ENCODE measurements at regions not wholly inside any gene's neighbourhood (a gene's known extent, or its start where the extent isn't known, plus 50 kb on each side); places are given as distances from the start of the nearest gene placed in this dataset.
"Not testable (repeated sequence)": the region's sequence is repeated elsewhere in the genome, so short reads cannot be mapped to it uniquely, and the experiment has no call there.

DNA sequence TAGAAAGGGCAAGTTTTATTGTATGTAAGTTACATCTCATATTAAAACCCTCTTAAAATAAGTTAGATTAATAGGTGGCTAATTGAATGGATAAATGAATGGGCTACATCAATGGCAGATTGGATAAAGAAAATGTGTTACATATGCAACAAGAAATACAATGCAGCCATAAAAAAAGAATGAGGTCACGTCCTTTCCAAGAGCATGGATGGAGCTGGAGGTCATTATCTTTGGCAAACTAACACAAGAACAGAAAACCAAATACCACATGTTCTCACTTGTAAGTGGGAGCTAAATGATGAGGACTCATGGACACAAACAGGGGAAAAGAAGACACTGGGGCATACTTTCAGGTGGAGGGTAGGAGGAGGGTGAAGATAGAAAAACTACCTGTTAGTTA lies 182.2 kb upstream of the GNAI1 start:
- FAIRE-seq, result no peak

DNA sequence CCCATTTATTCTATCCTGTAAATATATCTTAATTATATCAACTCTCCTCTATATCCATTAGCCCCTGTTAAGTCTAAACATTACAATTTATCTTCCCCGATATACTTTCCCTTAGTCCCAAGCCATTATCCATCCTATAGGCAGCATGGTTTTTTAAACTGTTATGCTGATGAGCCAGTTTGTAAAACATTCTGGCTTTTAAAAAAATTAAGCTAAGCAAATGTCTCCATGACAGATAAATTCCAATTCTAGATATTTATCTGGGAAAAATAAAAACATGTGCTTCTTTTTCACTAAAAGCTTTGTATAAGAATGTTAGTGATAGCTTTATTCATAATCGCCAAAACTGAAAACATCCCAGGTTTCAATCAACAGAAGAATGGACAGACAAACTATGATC lies 183.2 kb upstream of the GNAI1 start:
- no peak for FAIRE-seq

DNA sequence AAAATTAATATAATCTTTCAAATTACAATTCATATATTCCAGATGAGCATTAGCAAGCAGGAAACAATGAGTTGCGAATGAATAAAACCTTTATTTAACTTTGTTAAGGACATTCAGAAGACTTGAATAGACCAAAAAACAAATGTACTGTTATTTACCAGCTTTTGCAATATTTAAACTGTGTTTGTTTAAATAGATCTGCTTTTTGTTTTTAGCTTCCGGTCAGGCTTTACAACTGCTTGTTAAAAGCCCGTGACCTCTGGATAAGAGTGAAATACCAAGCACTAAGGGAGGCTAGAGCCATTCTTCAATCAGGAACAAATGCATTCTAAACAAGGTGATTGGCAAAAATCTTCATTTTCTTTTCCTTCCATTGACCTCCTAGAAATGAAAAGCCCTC lies 184.9 kb upstream of the GNAI1 start:
- peak; percentile 59 for FAIRE-seq

DNA sequence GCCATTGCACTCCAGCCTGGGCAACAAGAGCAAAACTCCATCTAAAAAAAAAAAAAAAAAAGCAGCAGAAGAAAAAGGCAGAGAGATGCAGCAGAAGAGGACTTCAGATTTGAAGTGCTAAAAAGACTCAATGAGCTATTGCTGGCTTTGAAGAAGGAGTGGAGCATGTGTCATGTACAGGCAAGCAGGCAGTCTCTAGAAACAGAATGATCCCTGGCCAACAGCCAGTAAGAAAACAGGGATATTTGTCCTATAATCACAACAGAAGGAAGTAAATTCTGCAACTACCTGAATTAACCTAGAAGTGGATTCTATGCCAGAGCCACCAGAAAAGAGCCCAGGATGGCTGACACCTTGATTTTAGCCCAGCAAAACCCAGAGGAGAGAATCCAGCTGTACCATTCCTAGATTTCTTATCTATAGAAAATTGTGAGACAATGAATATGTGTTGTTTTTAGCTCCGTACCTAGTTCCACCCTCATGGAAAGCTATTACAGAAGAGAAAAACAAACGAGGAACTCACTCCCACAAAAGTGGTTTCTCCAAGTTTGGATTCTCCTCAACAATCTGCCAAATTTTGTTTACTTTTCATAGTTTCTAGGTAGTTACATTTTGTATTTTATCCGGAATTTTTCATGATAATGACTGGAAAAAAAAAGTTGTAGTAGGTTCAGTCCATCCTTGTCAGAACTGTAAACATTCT lies 198.2 kb upstream of the GNAI1 start:
- FAIRE-seq, result no peak

DNA sequence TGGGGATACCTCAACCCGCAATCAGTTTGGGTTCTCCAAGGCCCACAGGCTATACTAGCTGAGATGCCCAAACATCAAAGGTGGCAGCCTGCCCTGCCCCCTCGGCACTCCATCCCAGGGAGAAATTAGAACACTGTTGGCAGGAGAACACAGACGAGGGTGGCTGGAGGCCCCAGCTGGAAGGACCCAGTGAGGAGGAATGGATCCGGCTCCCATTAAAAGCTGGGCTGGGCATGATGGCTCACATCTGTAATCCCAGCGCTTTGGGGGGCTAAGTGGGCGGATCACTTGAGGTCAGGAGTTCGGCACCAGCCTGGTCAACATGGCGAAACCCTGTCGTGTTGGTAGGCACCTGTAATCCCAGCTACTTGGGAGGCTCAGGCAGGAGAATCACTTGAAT lies 199.9 kb upstream of the GNAI1 start:
- no peak for FAIRE-seq

DNA sequence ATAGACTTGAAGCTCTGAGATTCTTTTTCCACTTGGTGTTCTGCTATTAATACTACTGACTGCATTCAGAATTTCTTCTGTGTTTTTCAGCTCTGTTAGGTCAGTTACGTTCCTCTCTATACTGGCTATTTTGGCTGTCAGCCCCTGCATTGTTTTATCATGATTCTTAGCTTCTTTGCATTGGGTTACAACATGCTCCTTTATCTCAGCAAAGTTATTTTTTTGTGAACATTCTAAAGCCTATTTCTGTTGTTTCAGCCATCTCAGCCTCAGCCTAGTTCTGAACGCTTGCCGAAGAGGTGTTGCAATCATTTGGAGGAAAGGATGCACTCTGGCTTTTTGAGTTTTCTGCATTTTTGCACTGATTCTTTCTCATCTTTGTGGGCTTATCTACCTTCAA lies 201.5 kb upstream of the GNAI1 start:
- no peak for FAIRE-seq

DNA sequence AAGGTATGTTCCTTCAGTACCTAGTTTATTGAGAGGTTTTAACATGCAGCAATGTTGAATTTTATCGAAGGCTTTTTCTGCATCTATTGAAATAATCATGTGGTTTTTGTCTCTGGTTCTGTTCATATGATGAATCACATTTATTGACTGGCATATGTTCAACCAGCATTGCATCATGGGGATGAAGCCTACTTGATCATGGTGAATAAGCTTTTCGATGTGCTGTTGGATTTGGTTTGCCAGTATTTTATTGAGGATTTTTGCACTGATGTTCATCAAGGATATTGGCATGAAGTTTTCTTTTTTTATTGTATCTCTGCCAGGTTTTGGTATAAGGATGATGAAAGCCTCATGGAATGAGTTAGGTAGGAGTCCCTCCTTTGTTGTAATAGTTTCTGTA lies 204.0 kb upstream of the GNAI1 start:
- no peak for FAIRE-seq

DNA sequence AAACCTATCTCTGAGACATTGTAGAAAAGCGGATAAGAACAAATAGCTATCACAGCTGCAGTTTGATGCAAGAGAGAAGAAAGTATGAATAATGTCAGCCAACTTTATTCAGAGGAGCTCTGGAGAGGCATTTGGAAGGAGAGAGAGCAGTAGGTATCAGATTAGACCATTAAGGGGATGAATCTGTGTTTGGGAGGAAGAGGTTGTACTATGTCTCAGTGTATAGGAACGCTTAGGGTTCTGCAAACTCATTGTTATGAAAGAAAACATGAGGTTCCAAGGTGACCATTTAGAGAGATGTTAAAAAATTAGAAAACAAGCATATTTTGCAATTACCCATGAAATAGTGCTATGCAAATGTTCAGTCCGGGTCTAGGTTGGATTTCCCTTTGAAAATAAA lies 207.5 kb upstream of the GNAI1 start:
- no peak for FAIRE-seq

DNA sequence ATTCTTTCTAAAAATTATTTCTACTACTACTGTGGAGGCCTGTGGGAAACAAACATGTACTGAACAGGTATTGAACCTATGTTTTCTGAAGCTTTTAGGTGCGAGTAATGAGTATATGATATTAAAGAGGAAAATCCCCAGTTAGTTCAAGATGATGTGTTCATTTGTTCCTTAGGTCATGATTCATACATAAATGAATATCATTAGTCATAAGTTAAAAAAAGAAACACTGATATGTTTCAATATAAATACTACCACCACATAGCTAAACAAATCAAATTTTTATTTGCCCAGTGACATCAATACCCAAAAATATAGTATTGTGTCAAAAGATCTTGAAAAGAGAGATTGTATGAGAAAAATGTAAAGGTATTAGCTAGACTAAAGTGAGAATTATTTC lies 210.7 kb upstream of the GNAI1 start:
- FAIRE-seq, result no peak

DNA sequence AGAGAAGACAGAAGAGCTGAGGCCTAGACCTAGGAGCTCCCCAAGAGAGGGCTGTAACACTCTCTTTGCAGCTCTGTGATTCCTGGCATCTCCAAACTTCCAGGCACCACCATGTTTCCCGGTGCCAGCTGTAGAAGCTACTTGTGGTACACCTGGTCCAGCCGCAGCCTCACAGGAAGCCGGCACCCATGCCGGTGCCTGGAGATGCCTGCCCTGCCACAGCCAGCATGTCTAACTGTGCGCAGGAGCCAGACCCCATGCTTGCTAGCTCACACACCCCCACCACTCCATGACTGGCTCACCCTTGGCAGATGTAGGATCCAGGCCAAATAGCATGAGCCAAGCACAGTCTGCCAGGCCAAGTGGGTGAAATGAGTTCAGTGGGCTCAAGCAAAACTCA lies 211.7 kb upstream of the GNAI1 start:
- no peak for FAIRE-seq

DNA sequence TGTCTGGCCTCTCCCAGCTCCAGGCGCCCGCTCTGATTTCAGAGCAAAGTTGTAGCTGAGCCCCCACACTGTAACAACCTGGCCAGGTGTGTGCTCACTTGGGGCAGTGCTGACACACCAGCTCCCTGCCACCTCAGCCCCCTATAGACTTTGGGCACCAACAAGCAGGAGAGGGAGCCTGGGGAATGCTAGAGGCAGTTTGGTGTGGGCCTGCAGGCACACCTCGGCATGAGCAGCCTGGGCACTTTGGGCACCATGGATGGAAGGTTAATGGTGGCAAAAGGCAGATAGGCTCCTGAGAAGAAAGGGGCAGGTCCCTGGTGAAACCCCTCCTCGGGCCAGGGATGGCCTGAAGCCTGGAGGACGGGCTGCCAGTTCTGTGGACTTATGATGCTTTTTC lies 212.7 kb upstream of the GNAI1 start:
- FAIRE-seq, result no peak

DNA sequence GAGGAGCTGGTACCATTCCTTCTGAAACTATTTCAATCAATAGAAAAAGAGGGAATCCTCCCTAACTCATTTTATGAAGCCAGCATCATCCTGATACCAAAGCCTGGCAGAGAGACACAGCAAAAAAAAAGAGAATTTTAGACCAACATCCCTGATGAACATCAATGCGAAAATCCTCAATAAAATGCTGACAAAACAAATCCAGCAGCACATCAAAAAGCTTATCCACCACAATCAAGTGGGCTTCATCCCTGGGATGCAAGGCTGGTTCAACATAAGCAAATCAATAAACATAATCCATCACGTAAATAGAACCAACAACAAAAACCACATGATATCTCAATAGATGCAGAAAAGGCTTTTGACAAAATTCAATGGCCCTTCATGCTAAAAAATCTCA lies 216.0 kb upstream of the GNAI1 start:
- FAIRE-seq, result not testable (repeated sequence)

DNA sequence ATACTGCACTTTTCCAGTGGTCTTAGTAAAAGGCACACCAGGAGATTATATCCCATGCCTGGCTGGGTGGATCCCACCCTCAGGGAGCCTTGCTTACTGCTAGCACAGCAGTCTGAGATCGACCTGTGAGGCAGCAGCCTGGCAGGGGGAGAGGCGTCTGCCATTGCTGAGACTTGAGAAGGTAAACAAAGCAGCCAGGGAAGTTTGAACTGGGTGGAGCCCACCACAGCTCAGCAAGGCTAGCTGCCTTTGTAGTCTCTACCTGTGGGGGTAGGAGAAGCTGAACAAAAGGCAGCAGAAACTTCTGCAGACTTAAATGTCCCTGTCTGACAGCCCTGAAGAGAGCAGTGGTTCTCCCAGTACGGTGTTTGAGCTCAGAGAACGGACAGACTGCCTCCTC lies 219.3 kb upstream of the GNAI1 start:
- FAIRE-seq, result not testable (repeated sequence)

DNA sequence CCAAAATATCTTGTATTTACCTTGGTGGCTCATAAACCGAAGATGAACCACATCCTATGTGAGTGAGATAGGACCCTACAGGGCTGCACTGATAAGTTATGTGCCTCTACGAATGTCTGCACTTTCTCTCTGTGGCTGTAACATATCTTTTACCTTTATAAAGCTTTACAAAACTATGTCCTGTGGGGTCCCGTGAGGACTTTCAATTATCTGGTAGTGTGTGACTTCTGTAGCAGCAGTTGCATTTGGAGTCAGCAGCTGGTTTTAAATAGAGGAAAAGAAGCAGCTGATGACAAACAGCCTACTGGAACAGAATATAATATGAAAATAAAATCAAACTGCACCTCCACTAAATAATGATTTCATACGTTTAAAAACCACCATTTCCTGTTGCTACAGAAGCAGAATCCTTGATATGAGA lies 222.4 kb upstream of the GNAI1 start:
- no peak for FAIRE-seq

DNA sequence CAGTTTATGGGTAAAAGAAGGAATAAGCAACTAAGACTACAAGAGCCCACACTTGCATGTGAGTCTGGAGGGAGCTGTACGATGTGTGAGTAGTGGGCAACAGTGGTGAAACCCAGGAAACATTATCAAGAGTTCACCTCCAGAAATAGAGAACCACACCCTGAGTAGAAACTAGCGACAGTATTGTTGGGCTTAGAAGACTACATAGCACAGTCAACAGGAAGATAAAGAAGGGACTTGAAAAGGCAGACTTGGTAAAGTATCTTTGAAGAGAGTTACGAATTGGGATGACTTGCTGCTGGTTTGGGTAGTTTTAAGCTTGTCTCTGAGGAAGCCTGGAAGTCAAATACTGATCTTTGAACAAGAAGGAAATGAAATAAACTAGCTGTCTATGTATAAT lies 223.2 kb upstream of the GNAI1 start:
- FAIRE-seq, result no peak

DNA sequence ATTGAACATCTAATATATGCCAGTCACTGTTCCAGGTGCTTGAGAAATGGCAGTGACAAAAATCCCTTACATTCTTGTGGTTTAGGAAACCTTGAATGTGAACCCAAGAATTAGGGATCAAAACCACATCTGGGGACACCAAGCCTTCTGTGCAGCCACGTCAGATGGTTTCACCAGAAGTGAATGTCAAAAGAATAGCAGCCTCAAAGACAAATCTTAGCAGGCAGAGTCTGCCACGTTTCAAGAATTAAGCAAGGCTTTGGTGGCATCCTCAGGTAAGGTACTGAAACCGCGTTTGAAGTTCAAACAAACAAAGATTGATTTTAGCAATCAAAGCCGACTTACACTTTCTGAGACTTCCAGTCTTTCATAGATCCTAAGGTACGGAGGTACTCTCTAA lies 225.5 kb upstream of the GNAI1 start:
- FAIRE-seq, result no peak

DNA sequence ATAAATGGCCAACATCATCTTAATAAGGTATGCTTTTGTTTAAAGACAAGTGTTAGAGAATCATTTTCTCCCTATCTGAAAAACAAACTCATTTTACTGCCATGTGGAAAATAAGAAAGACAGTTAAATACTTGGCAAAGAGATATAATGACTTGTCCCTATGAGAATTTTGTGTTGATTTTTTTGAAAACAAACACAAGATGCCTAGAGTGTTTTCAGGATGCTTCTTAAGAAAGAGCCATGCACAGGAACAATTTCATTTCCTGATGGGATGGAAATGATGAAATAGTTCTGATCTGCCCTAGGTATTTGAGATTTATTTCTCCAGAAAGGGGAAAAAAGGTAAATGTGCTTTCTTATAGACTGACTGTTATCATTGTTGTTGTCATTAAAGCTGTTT lies 237.5 kb upstream of the GNAI1 start:
- peak; percentile 58 for FAIRE-seq

DNA sequence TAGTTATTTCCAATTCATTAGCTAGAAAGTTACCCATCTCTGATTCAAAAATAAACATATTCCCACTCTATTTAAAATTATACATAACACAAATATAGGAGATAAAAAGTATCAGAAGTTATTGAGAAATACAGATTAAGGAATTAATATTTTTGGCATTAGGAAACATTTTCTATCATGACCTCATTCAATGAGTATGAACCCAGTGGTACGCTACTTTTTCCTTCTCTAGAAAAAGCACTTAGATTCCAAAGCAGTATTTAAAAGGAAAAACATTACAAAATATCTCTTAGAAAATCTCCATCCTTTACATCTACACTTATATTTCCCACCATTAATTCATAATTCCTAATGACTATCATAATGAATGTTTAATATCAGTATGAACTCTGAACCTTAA lies 240.6 kb upstream of the GNAI1 start:
- no peak for FAIRE-seq

DNA sequence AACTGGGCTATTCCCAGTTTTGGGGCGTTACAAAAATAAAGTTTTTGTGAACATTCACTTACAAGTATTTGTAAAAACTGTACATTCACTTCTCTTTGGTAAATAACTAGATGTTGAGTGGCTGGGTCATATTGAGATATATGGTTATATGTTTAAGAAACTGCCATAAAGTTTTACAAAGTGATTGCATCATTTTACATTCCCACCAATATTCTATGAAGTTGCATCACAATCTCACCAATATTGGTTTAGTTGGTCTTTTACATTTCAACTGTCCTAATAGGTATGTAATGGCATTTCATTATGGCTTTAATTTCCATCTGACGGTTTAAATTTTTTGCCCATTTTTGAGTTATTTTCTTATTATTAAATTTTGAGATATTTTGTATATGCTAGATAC lies 251.7 kb upstream of the GNAI1 start:
- no peak for FAIRE-seq

DNA sequence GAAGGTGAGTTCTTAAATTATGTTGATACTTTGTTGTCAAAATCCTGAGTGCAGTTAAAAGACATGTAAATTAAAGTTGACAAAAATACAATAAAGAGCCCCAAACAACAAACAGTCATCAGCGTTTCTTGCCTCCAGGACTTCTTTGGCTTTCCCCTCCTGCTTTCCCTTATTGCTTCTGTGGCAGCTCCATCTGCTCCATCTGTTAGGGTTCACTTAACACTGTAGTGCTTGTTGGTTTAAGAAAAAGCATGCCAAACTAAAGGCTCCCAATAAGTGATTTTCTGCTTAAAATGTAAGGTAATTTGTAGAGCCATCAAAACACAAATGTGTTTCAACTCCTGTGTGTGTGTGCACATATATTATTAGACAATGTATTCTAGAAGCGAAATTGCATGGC lies 254.3 kb upstream of the GNAI1 start:
- no peak for FAIRE-seq

DNA sequence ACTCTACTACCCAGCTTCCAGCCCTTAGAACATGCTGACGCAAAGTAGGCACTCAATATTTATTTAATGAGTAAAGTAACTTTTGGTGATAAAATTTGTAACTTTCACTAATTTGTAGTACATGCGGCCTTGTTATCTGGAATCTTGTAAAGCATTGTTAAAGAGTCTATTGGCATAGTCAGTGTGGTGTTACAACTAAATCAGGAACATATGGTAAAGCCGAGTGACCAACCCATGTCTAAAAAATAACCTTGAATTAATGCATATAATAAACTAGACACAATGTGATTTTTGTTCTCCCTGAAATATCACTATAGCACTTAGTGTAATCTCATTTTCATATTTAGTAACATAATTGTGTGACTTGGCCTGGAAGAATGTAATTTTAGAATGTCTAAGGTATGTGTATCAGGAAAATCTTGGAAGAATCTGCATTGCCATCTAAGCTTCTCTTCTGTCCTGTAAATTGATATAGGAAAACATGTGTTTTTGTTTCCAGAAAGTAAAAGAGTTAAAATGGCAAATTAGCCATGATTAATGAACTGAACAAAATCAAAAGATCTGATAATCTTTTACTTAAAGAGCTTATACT lies 256.7 kb upstream of the GNAI1 start:
- FAIRE-seq, result no peak

DNA sequence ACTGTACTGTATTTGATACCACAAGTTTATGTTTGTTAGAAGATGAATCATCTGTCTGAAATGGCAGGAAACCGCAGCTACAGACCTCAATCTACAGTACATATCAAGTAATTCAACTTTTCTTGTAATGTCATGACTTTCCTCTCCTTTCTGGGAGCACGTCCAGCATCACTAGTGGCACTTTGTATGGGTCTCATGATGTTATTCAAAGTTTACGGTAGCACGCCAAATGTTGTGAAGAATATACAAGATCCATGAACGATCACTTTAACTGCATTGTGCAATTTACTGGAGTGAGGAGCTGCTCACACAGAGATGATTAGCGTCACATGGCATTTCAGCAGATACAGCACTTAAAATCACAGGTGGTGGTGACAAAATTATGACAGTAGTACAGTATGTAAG lies 257.8 kb upstream of the GNAI1 start:
- no peak for FAIRE-seq

DNA sequence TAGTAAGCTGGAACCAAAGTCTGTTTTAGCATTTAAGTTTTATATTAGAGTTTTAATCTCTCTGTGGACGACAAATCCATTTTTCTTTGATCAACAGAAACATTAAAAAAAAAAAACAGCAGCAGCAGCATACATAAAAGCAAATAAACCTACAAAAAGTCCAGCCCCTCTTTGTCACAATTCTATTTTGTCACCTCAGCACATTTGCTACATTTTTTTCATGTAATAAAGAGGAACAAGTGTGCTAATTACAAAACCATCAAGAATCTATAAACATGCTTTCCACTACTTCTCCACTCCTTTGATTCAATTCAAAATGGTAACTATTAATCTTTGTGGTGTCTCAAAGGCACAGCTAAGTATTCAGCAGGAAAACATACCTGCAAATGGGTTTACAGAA lies 259.8 kb upstream of the GNAI1 start:
- no peak for FAIRE-seq

DNA sequence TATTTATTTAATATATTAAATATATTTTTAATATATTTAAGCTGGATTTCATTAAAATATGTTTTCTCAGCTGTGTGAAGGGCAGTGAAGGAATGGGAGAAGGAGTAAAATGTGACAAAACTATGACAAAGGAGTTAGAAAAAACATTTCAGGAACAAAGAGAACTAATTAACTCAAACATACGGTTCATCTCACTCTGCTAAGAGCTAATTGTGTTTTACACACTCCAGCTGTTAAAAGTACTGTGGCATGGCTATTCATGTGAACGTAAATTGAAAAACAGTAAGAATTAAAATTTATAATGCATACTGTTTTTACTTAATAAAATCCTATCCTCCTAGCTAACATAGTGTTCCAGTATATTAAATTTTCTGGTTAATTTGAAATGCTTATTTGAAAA lies 262.5 kb upstream of the GNAI1 start:
- FAIRE-seq, result no peak

DNA sequence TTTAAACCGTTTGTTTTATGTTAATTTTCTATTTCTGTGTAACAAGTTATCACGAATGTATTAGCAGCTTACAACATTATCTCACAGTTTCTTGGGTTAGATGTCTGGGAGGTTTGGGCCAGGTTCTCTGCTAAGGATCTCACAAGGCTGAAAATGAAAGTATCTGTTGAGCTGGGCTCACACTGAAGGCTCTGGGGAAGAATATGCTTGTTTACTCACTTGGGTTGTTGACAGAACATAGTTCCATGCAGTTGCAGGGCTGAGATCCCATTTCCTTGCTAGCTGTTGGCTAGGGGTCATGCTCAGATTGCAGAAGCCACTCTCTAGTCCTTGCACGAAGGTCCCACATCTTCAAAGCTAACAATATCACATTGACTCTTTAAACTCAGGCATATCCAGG lies 266.6 kb upstream of the GNAI1 start:
- no peak for FAIRE-seq
